HepG2 (cell line): ENCODE measurements at regions not wholly inside any gene's neighbourhood (a gene's known extent, or its start where the extent isn't known, plus 50 kb on each side); places are given as distances from the start of the nearest gene placed in this dataset.

Source experiments
- ATAC-seq: fragments of 200-7000 bp; cut with Tn5 transposase; 3 replicates; pipeline ENCODE4 v1.9.1; 2020; ENCODE audit warnings: mild to moderate bottlenecking, moderate library complexity
- BruUV-seq: library from RNA; stranded (reverse); fragments of 400-500 nt; replicated peaks from 2 replicates; lab custom pipeline; 2021; lab: Mats Ljungman, UMichigan
- CTCF ChIA-PET: fragments of 300-600 bp; formaldehyde crosslinking; extraction: SDS; loops from one replicate; lab custom pipeline; 2021; ENCODE audit warnings: low total read pairs, inconsistent platforms, low intra/inter-chr PET ratio; lab: Yijun Ruan, JAX
- POLR2A ChIA-PET: fragments of 350-600 bp; sonication (Branson Sonifier 250); formaldehyde crosslinking; loops from one replicate; lab custom pipeline; 2020; ENCODE audit warnings: antibody characterized with exemption, inconsistent platforms; lab: Yijun Ruan, JAX
- DNase-seq: peaks from one replicate; pipeline ENCODE4 v3.0.0-alpha.2; 2015; ENCODE audit warnings: low spot score
- FAIRE-seq: peaks from 3 replicates; lab custom pipeline; 2011; peaks lifted over from hg19 to GRCh38; lab: Jason Lieb, UNC
- H2AFZ ChIP-seq: one replicate; pipeline ENCODE4 v1.6.1; 2011; ENCODE audit warnings: low read length, inconsistent platforms
- H3K27ac ChIP-seq: fragments of 300-600 bp; 3 replicates; pipeline ENCODE4 v1.8.0; 2011; ENCODE audit warnings: mixed run types, mild to moderate bottlenecking, mixed read lengths, low read length, inconsistent platforms; ENCODE audit not compliant: insufficient read depth; ENCODE audit errors: extremely low read length
- H3K27me3 ChIP-seq, 2 experiments: fragments of 200-600 bp in 1 of 2; 2 replicates in 1 of 2; 3 replicates in 1 of 2; pipeline versions ENCODE4 v1.6.0 to v1.8.0; 2011; ENCODE audit warnings: low read length in 2 of 2, mild to moderate bottlenecking in 2 of 2, moderate library complexity in 2 of 2, inconsistent platforms in 1 of 2; ENCODE audit not compliant: insufficient read depth in 2 of 2, control insufficient read depth in 1 of 2
- H3K36me3 ChIP-seq, 2 experiments: fragments of 200-600 bp in 1 of 2; replicated peaks in 1 of 2; 2 replicates in 1 of 2; 3 replicates in 1 of 2; pipeline versions ENCODE4 v1.5.1 to v1.8.0; 2011; ENCODE audit warnings: low read length in 2 of 2, inconsistent platforms in 1 of 2; ENCODE audit not compliant: insufficient read depth in 2 of 2, control insufficient read depth in 1 of 2
- H3K4me1 ChIP-seq: 2 replicates; pipeline ENCODE4 v1.5.1; 2012; ENCODE audit warnings: low read length, inconsistent platforms; ENCODE audit not compliant: insufficient read depth
- H3K4me2 ChIP-seq: 2 replicates; pipeline ENCODE4 v1.6.0; 2011; ENCODE audit warnings: low read depth, low read length, inconsistent platforms
- H3K4me3 ChIP-seq, 3 experiments: fragments of 200-600 bp in 1 of 3; sonication (generic), shearing (Covaris generic) in 1 of 3; replicated peaks in 1 of 3; 2 replicates each; pipeline ENCODE4 v1.5.1; 2011 to 2016; ENCODE audit warnings: low read length in 3 of 3, inconsistent platforms in 2 of 3, low read depth in 2 of 3, mild to moderate bottlenecking in 2 of 3, control low read depth in 1 of 3, mixed read lengths in 1 of 3; ENCODE audit not compliant: insufficient read depth in 1 of 3
- H3K79me2 ChIP-seq: one replicate; pipeline ENCODE4 v1.6.1; 2011; ENCODE audit warnings: low read length, inconsistent platforms; ENCODE audit not compliant: insufficient read depth
- H3K9ac ChIP-seq: 2 replicates; pipeline ENCODE4 v1.6.0; 2011; ENCODE audit warnings: mild to moderate bottlenecking, low read depth, low read length, inconsistent platforms; ENCODE audit not compliant: insufficient read depth
- H3K9me3 ChIP-seq: 2 replicates; pipeline ENCODE4 v1.5.1; 2012; ENCODE audit warnings: mild to moderate bottlenecking, low read length
- H4K20me1 ChIP-seq: 2 replicates; pipeline ENCODE4 v1.6.0; 2011; ENCODE audit warnings: inconsistent platforms, mild to moderate bottlenecking, low read length, moderate library complexity; ENCODE audit not compliant: insufficient read depth
- ARNT ChIP-seq: fragments of 450-650 bp; IDR thresholded peaks from 2 replicates; pipeline ENCODE4 v1.6.1; 2017
- CREM ChIP-seq, 2 experiments: sonication (generic) in 1 of 2; formaldehyde crosslinking in 1 of 2; IDR thresholded peaks; 2 replicates each; pipeline versions ENCODE4 v1.4.0 to v1.6.1; 2016 to 2020; ENCODE audit warnings: antibody characterized with exemption in 1 of 2, mild to moderate bottlenecking in 1 of 2, missing genetic modification reagents in 1 of 2
- DPF2 ChIP-seq: sonication (generic); formaldehyde crosslinking; IDR thresholded peaks from 2 replicates; pipeline ENCODE4 v1.4.0; 2020; ENCODE audit warnings: mild to moderate bottlenecking, low read depth, missing genetic modification reagents, borderline replicate concordance
- E2F2 ChIP-seq: sonication (generic); formaldehyde crosslinking; IDR thresholded peaks from 2 replicates; pipeline ENCODE4 v1.4.0; 2020; ENCODE audit warnings: missing genetic modification reagents, borderline replicate concordance
- GMEB2 ChIP-seq: IDR thresholded peaks from 2 replicates; pipeline ENCODE4 v1.6.1; 2016; ENCODE audit warnings: missing biosample characterization, missing genetic modification reagents, low read depth
- KAT2B ChIP-seq: fragments of 150-350 bp; IDR thresholded peaks from 2 replicates; pipeline ENCODE4 v1.6.1; 2014; ENCODE audit warnings: low read depth, low read length, borderline replicate concordance
- NR2F1 ChIP-seq, 2 experiments: fragments of 450-650 bp in 1 of 2; formaldehyde crosslinking in 1 of 2; IDR thresholded peaks; 2 replicates each; pipeline versions ENCODE4 v1.5.0 to v1.6.1; 2016 to 2020; ENCODE audit warnings: mild to moderate bottlenecking in 1 of 2, missing compliant biosample characterization in 1 of 2, missing genetic modification reagents in 1 of 2, moderate library complexity in 1 of 2
- REXO4 ChIP-seq: sonication (generic); formaldehyde crosslinking; IDR thresholded peaks from 2 replicates; pipeline ENCODE4 v1.8.0; 2022; ENCODE audit warnings: missing genetic modification reagents, mild to moderate bottlenecking, borderline replicate concordance
- ZBTB38 ChIP-seq: sonication (generic); formaldehyde crosslinking; IDR thresholded peaks from 2 replicates; pipeline ENCODE4 v1.5.1; 2020; ENCODE audit warnings: mild to moderate bottlenecking, missing genetic modification reagents
- ZNF101 ChIP-seq: sonication (generic); formaldehyde crosslinking; IDR thresholded peaks from 2 replicates; pipeline ENCODE4 v1.4.0; 2020; ENCODE audit warnings: mild to moderate bottlenecking, low read depth, missing genetic modification reagents, borderline replicate concordance
- ZNF354B ChIP-seq: sonication (generic); formaldehyde crosslinking; IDR thresholded peaks from 2 replicates; pipeline ENCODE4 v1.8.0; 2022; ENCODE audit warnings: mild to moderate bottlenecking, missing genetic modification reagents
- ZNF546 ChIP-seq: sonication (generic); formaldehyde crosslinking; conservative IDR thresholded peaks from 2 replicates; pipeline ENCODE4 v1.8.1; 2023; ENCODE audit warnings: mild to moderate bottlenecking, missing genetic modification reagents
- ZNF556 ChIP-seq: sonication (generic); formaldehyde crosslinking; IDR thresholded peaks from 2 replicates; pipeline ENCODE4 v1.4.0; 2020; ENCODE audit warnings: mild to moderate bottlenecking, missing genetic modification reagents, borderline replicate concordance
- WGBS: methylation state at CpG from one replicate; pipeline ENCODE4 v1.1.6; 2017; ENCODE audit warnings: low lambda C conversion rate; 5-methylcytosine and 5-hydroxymethylcytosine counted together
- in situ Hi-C: cut with HindIII; loops from 2 replicates; pipeline ENCODE4 v1.10.0; 2017; ENCODE audit warnings: low pct_unique_long_range_greater_than_20kb; ENCODE audit not compliant: extremely low pct_ligation_motif_present
- intact Hi-C: fragments of 100-400 bp; cut with micrococcal nuclease; formaldehyde crosslinking; loops from one replicate; pipeline ENCODE4 v1.10.0; 2022; ENCODE audit not compliant: unreplicated experiment
- TF ChIP-seq, protein P1 (sequence below): IDR thresholded peaks from 2 replicates; pipeline ENCODE4 v1.6.1; 2016; ENCODE audit warnings: mild to moderate bottlenecking

DNA sequence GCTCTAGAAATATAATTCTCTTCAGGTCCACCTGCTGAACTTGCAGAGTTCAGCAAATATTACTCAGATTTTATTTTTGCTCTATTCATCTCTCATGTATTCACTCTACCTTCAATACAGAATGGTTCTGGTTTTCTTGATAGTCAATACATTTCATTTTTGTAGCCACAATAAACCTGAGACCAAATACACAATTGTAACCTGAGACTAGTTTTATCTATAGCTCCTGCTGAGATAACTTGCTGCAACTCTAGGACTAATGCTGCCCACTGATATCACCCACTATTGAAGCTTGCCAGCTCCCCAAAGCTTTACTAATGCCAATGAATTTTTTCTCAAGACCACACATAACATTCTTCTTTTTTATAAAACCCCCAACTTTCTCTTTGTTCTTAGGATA is 229.3 kb downstream of the NSUN3 start (continued):
- TF ChIP-seq ZNF546, result no peak

GRCh38 chr3:94293793-94294195 is 230.9 kb downstream of the NSUN3 start:
- Histone ChIP-seq H3K4me2 (no peak overlapping the region), H3K79me2 (no peaks in the 10 kb centered on the region), H3K27ac (no peak overlapping the region), H2AFZ (no peak overlapping the region), H3K4me3 (no peak overlapping the region), H3K9me3 (no peaks in the 10 kb centered on the region), H3K27me3 (no peaks in the 10 kb centered on the region), H3K4me1 (no peaks in the 10 kb centered on the region), H3K36me3 (no peaks in the 10 kb centered on the region)
- CTCF ChIA-PET, result no interaction called here
- no peak for FAIRE-seq
- intact Hi-C loops (no loop called here), in situ Hi-C loops (no loop called here)
- no peak for DNase-seq
- TF ChIP-seq KAT2B (no peak), REXO4 (CRISPR knock-in tag) (no peak), NR2F1 (CRISPR knock-in tag; IDR thresholded peaks at IDR 0.05) (no peak), CREM (IDR thresholded peaks at IDR 0.05) (no peak), CREM (CRISPR knock-in tag; IDR thresholded peaks at IDR 0.05) (no peak)
- TF ChIP-seq, all 625 proteins: peak for 0
- no TSS peak for BruUV-seq
- no peaks in the 10 kb centered on the region; the same call in 1 of the 2 replicates for H4K20me1 ChIP-seq
- ATAC-seq, result no peak
- H3K9ac ChIP-seq, result no peak overlapping the region
- POLR2A ChIA-PET, result no interaction called here

DNA sequence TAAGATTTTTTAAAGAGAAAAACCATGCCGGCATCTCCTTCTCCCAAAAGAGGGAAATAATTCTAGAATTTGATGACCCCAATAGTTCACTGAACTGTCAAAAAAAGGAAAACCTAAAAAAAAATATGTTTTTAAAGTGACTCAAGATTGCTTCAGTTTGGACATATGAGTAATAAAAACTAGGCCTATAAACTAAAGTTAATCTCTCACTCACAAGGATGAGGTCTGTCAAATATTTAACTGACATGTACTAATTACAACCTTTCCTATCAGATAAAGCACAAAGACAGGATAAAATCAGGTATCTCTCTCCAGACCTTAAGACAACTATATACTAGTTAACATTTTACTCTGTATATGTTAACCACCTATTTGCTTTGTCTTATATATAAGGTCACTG is 231.9 kb downstream of the NSUN3 start:
- ATAC-seq (no peak), DNase-seq (no peak), FAIRE-seq (no peak)
- POLR2A ChIA-PET, result no interaction called here
- no peaks in the 10 kb centered on the region for H3K79me2 ChIP-seq
- H3K27me3 ChIP-seq, result no peaks in the 10 kb centered on the region
- no peaks in the 10 kb centered on the region for H3K9me3 ChIP-seq
- no peak overlapping the region for H3K4me3 ChIP-seq
- no peak overlapping the region for H2AFZ ChIP-seq
- H3K27ac ChIP-seq, result no peak overlapping the region
- no TSS peak for BruUV-seq
- in situ Hi-C loops, result no loop called here
- no peaks in the 10 kb centered on the region for H4K20me1 ChIP-seq
- no peaks in the 10 kb centered on the region for H3K36me3 ChIP-seq
- no peak overlapping the region for H3K4me2 ChIP-seq
- H3K9ac ChIP-seq, result no peak overlapping the region
- CTCF ChIA-PET, result no interaction called here
- no peaks in the 10 kb centered on the region for H3K4me1 ChIP-seq
- intact Hi-C loops, result no loop called here
- 84% methylated on average over 1 of the region's 1 CpG for WGBS
- TF ChIP-seq ZNF354B (CRISPR knock-in tag) (no peak), E2F2 (CRISPR knock-in tag) (no peak), ZBTB38 (no peak), ZNF556 (CRISPR knock-in tag) (no peak), DPF2 (CRISPR knock-in tag) (no peak), ARNT (no peak), GMEB2 (CRISPR knock-in tag) (no peak), ZNF101 (CRISPR knock-in tag) (no peak)
- TF ChIP-seq, protein P1, sequence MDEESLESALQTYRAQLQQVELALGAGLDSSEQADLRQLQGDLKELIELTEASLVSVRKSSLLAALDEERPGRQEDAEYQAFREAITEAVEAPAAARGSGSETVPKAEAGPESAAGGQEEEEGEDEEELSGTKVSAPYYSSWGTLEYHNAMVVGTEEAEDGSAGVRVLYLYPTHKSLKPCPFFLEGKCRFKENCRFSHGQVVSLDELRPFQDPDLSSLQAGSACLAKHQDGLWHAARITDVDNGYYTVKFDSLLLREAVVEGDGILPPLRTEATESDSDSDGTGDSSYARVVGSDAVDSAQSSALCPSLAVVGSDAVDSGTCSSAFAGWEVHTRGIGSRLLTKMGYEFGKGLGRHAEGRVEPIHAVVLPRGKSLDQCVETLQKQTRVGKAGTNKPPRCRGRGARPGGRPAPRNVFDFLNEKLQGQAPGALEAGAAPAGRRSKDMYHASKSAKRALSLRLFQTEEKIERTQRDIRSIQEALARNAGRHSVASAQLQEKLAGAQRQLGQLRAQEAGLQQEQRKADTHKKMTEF (CRISPR knock-in tag), result no peak
